Left lung (tissue), 4 donors: ENCODE measurements at regions not wholly inside any gene's neighbourhood (a gene's known extent, or its start where the extent isn't known, plus 50 kb on each side); places are given as distances from the start of the nearest gene placed in this dataset.
"Not testable (repeated sequence)": the region's sequence is repeated elsewhere in the genome, so short reads cannot be mapped to it uniquely, and the experiment has no call there.

Experiments used
- ATAC-seq: fragments of 200-7000 bp; cut with Tn5 transposase; one replicate; pipeline ENCODE4 v1.9.1; 2020; ENCODE audit warnings: moderate library complexity
- DNase-seq, 4 donors: peaks; one replicate each; pipeline ENCODE4 v3.0.0-alpha.2; 2013 to 2020
- H3K27ac ChIP-seq, 2 donors: fragments of 200-600 bp; sonication (generic) in 1 of 2; one replicate each; pipeline versions ENCODE4 v1.5.0 to v1.8.0; 2020 to 2021
- H3K27me3 ChIP-seq, 2 donors: fragments of 200-600 bp; sonication (generic) in 1 of 2; one replicate each; pipeline versions ENCODE4 v1.5.0 to v1.8.0; 2020 to 2021
- H3K36me3 ChIP-seq, 2 donors: fragments of 200-600 bp; sonication (generic) in 1 of 2; one replicate each; pipeline versions ENCODE4 v1.5.0 to v1.8.0; 2020 to 2021
- H3K4me1 ChIP-seq, 2 donors: fragments of 200-600 bp; one replicate each; pipeline ENCODE4 v1.8.0; 2021
- H3K4me3 ChIP-seq, 2 donors: fragments of 200-600 bp; sonication (generic) in 1 of 2; one replicate each; pipeline versions ENCODE4 v1.5.0 to v1.8.0; 2020 to 2021; ENCODE audit warnings: mild to moderate bottlenecking in 1 of 2
- H3K9me3 ChIP-seq, 2 donors: fragments of 200-600 bp; sonication (generic) in 1 of 2; one replicate each; pipeline versions ENCODE4 v1.5.0 to v1.8.0; 2020 to 2021
- intact Hi-C, 2 donors: fragments of 100-400 bp; cut with DNase I; formaldehyde crosslinking; loops; one replicate each; pipeline versions ENCODE4 v1.11.2 to v1.14.2; 2022
- TF ChIP-seq, protein P1 (sequence below), 2 donors: fragments of 200-600 bp; sonication (generic) in 1 of 2; IDR thresholded peaks; one replicate each; pipeline versions ENCODE4 v1.5.0 to v1.8.0; 2021; ENCODE audit warnings: antibody characterized with exemption in 2 of 2
- donor health status: DM: no; HTN: yes; CAD: no.
- donor health status: DM: no; HTN: no; CAD: no.

DNA sequence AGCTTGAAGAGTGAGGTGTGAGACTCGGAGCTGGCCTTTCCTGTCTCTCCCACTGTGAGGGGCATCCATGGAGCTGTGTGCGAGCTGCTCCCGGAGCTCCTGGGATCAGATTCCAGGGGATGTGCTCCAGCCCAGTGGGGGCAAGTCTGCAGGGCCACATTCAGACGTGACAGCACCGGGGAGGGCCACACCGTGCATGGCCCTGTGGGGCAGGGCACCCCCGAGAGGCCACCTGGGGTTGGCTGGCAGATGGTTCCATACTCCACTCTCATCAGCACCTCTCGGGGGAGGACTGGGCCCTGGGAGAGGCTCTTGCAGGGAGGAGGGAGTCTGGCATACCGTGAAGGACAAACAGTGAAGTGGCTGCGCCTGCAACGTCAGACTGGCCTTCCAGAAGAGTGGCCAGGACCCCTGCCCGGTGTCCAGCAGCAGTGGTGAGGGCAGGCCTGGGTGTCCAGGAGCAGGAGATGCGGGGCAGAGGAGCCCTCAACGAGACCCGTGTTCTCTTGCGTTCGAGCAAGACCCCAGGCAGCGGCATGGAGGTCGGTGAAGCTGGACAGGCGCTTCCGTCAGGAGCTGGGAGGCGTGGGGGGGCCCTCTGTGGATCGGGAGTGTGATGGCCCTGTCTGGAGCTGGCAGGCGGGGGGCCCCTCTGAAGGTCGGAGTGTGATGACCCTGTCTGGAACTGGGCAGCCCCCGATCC is 84.3 kb downstream of the ASB1 start:
- H3K4me1 ChIP-seq: no peaks in the 10 kb centered on the region
- H3K4me3 ChIP-seq: no peak overlapping the region
- intact Hi-C loops: no loop called here
- DNase-seq: no peak
- H3K36me3 ChIP-seq: no peaks in the 10 kb centered on the region
- H3K27ac ChIP-seq: no peak overlapping the region
- no peaks in the 10 kb centered on the region for H3K9me3 ChIP-seq
- TF ChIP-seq, protein P1, sequence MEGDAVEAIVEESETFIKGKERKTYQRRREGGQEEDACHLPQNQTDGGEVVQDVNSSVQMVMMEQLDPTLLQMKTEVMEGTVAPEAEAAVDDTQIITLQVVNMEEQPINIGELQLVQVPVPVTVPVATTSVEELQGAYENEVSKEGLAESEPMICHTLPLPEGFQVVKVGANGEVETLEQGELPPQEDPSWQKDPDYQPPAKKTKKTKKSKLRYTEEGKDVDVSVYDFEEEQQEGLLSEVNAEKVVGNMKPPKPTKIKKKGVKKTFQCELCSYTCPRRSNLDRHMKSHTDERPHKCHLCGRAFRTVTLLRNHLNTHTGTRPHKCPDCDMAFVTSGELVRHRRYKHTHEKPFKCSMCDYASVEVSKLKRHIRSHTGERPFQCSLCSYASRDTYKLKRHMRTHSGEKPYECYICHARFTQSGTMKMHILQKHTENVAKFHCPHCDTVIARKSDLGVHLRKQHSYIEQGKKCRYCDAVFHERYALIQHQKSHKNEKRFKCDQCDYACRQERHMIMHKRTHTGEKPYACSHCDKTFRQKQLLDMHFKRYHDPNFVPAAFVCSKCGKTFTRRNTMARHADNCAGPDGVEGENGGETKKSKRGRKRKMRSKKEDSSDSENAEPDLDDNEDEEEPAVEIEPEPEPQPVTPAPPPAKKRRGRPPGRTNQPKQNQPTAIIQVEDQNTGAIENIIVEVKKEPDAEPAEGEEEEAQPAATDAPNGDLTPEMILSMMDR (IDR thresholded peaks at IDR 0.05): no peak
- no peaks in the 10 kb centered on the region for H3K27me3 ChIP-seq
- ATAC-seq: no peak

GRCh38 chr2:238511614-238511950 is 84.9 kb downstream of the ASB1 start:
- Histone ChIP-seq H3K4me3 (no peak overlapping the region), H3K27me3 (no peaks in the 10 kb centered on the region), H3K9me3 (peaks cover 0 to 3% of the 10 kb centered on the region in 2 donors), H3K4me1 (no peaks in the 10 kb centered on the region), H3K36me3 (no peaks in the 10 kb centered on the region), H3K27ac (no peak overlapping the region)
- ATAC-seq: no peak
- intact Hi-C loops: no loop called here
- TF ChIP-seq, protein P1 (IDR thresholded peaks at IDR 0.05): no peak
- DNase-seq: no peak

- no peaks in the 10 kb centered on the region for H3K27me3 ChIP-seq
- ATAC-seq (no peak), DNase-seq (no peak)
- no peaks in the 10 kb centered on the region for H3K4me1 ChIP-seq
- H3K9me3 ChIP-seq: peaks cover 0 to 11% of the 10 kb centered on the region in 2 donors
- intact Hi-C loops: no loop called here
- H3K4me3 ChIP-seq: no peak overlapping the region
- no peak overlapping the region for H3K27ac ChIP-seq
- TF ChIP-seq, protein P1 (IDR thresholded peaks at IDR 0.05): no peak
- H3K36me3 ChIP-seq: no peaks in the 10 kb centered on the region
Measured at GRCh38 chr2:238512247-238512867, 85.6 kb downstream of the ASB1 start.

DNA sequence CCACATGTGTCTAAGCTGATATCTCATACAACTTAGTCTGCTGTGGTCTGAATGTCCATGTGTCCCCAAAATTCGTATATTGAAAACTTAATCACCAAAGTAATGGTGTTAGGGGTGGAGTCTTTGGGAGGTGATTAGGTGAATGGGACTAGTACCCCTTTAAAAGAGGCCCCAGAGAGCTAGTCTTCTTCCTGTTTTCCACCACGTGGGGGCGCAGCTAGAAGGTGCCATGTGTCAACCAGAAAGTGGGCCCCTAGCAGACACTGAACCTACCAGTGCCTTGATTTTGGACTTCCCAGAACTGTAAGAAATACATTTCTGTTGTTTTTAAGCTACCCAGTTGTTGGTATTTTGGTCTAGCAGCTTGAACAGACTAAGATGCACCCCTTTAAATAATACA is 86.6 kb downstream of the ASB1 start:
- TF ChIP-seq, protein P1 (IDR thresholded peaks at IDR 0.05): peak; percentile 30 to 40
- intact Hi-C loops: no loop called here
- Histone ChIP-seq H3K27ac (no peak overlapping the region), H3K4me3 (no peak overlapping the region), H3K9me3 (peaks cover 0 to 18% of the 10 kb centered on the region in 2 donors), H3K4me1 (no peaks in the 10 kb centered on the region), H3K36me3 (no peaks in the 10 kb centered on the region), H3K27me3 (no peaks in the 10 kb centered on the region)
- peak in 1 of 4 donors; percentile 18 for DNase-seq
- ATAC-seq: peak; percentile 88

DNA sequence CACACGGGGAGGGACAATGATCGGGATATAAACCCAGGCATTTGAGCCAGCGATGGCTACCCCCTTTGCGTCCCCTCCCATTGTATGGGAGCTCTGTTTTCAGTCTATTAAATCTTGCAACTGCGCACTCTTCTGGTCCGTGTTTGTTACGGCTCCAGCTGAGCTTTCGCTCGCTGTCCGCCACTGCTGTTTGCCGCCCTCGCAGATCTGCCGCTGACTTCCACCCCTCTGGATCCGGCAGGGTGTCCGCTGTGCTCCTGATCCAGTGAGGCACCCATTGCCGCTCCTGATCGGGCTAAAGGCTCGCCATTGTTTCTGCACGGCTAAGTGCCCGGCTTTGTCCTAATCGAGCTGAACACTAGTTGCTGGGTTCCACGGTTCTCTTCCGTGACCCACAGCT is 87.3 kb downstream of the ASB1 start:
- H3K27ac ChIP-seq, intact Hi-C loops, H3K4me3 ChIP-seq, ATAC-seq, H3K4me1 ChIP-seq, H3K36me3 ChIP-seq, DNase-seq, H3K27me3 ChIP-seq: not testable (repeated sequence)
- H3K9me3 ChIP-seq: peaks cover 0 to 21% of the 10 kb centered on the region in 2 donors
